ENCODE measurements at regions not wholly inside any gene's neighbourhood (a gene's known extent, or its start where the extent isn't known, plus 50 kb on each side); places are given as distances from the start of the nearest gene placed in this dataset.
"Not testable (repeated sequence)": the region's sequence is repeated elsewhere in the genome, so short reads cannot be mapped to it uniquely, and the experiment has no call there.

- DNase-seq: not testable (repeated sequence)
These were observed 388.6 kb upstream of the FRG1 start for GRCh38 chr4:189551931-189552670.

- not testable (repeated sequence) for DNase-seq
These were observed 380.1 kb upstream of the FRG1 start for GRCh38 chr4:189560605-189561004.

GRCh38 chr4:189563751-189564150 is 376.9 kb upstream of the FRG1 start:
- DNase-seq: not testable (repeated sequence)

- DNase-seq: not testable (repeated sequence)
These were observed 374.4 kb upstream of the FRG1 start for GRCh38 chr4:189566271-189566670.

- not testable (repeated sequence) for DNase-seq
These were observed 373.8 kb upstream of the FRG1 start for GRCh38 chr4:189566900-189567299.

GRCh38 chr4:189579645-189580044 is 361.0 kb upstream of the FRG1 start:
- DNase-seq: not testable (repeated sequence)

GRCh38 chr4:189586908-189587632 is 353.6 kb upstream of the FRG1 start:
- not testable (repeated sequence) for DNase-seq

GRCh38 chr4:189589201-189589600 is 351.5 kb upstream of the FRG1 start:
- not testable (repeated sequence) for DNase-seq

- no peak for DNase-seq
These were observed 347.8 kb upstream of the FRG1 start for GRCh38 chr4:189592890-189593289.

GRCh38 chr4:189597341-189597740 is 343.3 kb upstream of the FRG1 start:
- no peak for DNase-seq

- no peak for DNase-seq
These were observed 340.4 kb upstream of the FRG1 start for GRCh38 chr4:189600264-189600663.

GRCh38 chr4:189600718-189601435 is 339.8 kb upstream of the FRG1 start:
- no peak for DNase-seq

- DNase-seq: not testable (repeated sequence)
These were observed 337.8 kb upstream of the FRG1 start for GRCh38 chr4:189602827-189603226.

GRCh38 chr4:189610571-189610970 is 330.1 kb upstream of the FRG1 start:
- DNase-seq: not testable (repeated sequence)

- DNase-seq: no peak
These were observed 327.5 kb upstream of the FRG1 start for GRCh38 chr4:189613207-189613606.

- no peak for DNase-seq
These were observed 325.4 kb upstream of the FRG1 start for GRCh38 chr4:189615217-189615663.

- DNase-seq: not testable (repeated sequence)
These were observed 322.9 kb upstream of the FRG1 start for GRCh38 chr4:189617741-189618140.

GRCh38 chr4:189619441-189620250 is 321.0 kb upstream of the FRG1 start:
- DNase-seq: not testable (repeated sequence)

GRCh38 chr4:189622574-189622973 is 318.1 kb upstream of the FRG1 start:
- DNase-seq: not testable (repeated sequence)

GRCh38 chr4:189627041-189627440 is 313.6 kb upstream of the FRG1 start:
- not testable (repeated sequence) for DNase-seq

GRCh38 chr4:189629733-189630132 is 310.9 kb upstream of the FRG1 start:
- not testable (repeated sequence) for DNase-seq

GRCh38 chr4:189630913-189631567 is 309.6 kb upstream of the FRG1 start:
- DNase-seq: not testable (repeated sequence)

Data from effector CD8-positive, alpha-beta T cell (primary cell).